HG02870 (cell line): ENCODE measurements at regions not wholly inside any gene's neighbourhood (a gene's known extent, or its start where the extent isn't known, plus 50 kb on each side); places are given as distances from the start of the nearest gene placed in this dataset.
"Not testable (repeated sequence)": the region's sequence is repeated elsewhere in the genome, so short reads cannot be mapped to it uniquely, and the experiment has no call there.

Experiments
- ATAC-seq: cut with Tn5 transposase; IDR thresholded peaks from one replicate; pipeline ENCODE4 v1.9.1; 2021; ENCODE audit warnings: mild to moderate bottlenecking, moderate library complexity; ENCODE audit not compliant: unreplicated experiment

GRCh38 chr1:206256935-206257334, 53.6 kb downstream of the SRGAP2 start:
- ATAC-seq, result peak; percentile 95

- not testable (repeated sequence) for ATAC-seq
Measured at GRCh38 chr1:206261473-206261872, 58.1 kb downstream of the SRGAP2 start.

DNA sequence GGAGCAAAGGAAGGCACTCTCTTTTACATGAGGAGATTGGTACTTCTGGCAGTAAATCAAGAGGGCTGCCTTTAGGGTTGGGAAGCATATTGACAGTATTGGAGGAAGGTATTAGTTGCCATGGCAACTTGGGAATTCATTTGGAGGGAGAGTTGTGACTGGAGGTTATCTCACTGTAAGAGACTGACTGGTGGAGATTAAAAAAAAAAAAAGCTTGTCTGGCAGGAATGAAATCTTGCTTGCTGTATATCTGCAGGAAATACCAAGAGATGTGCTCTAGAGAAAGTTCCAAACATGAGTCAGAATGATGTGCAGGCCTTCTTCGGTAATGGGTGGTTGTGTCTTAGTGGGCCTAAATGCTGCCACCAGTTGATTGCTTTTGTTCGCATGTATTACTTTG, 59.1 kb downstream of the SRGAP2 start:
- not testable (repeated sequence) for ATAC-seq

DNA sequence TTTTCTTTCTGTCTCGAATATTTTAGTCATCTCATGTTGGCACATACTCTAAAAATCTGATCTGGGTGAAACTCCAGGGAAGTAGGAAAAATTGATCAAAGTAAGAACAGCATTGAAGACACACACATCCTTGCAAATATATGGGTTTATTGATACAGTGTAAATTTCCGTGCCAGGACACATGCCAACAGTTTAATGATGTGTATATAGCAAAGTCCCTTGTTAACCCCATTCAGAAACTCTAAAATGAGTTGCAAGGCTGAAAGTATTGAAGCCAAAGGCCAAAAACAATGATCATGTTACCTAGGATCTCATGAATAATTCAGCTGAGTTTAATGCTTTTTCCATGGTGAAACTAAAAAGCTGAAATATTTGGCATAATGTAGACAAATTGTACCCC, 61.6 kb downstream of the SRGAP2 start:
- ATAC-seq, result not testable (repeated sequence)

GRCh38 chr1:206271153-206271552, 67.8 kb downstream of the SRGAP2 start:
- ATAC-seq, result not testable (repeated sequence)

DNA sequence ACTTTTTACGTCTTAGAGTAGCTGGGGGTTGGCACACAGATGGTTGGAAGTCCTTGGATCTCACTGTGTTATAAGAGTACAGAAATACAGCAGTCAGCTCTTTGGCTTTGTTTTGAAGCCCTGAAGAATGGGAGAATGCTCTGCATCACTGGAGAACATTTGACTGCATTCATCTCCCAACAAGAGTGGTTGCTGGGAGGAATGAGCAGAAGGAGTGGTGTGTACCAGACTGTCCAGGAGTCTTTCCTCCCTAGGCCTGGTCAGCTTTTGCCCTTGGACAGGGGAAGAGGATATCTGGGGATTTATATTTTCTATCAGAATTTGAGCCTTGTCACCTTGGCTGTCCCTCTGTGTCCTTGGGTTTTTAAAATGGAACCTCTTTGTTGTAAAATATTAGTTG, 69.8 kb downstream of the SRGAP2 start:
- ATAC-seq, result not testable (repeated sequence)

GRCh38 chr1:206276143-206276542, 72.8 kb downstream of the SRGAP2 start:
- ATAC-seq, result not testable (repeated sequence)

GRCh38 chr1:206278683-206279082, 75.3 kb downstream of the SRGAP2 start:
- not testable (repeated sequence) for ATAC-seq

- ATAC-seq, result not testable (repeated sequence)
Measured at GRCh38 chr1:206280683-206281082, 77.3 kb downstream of the SRGAP2 start.

DNA sequence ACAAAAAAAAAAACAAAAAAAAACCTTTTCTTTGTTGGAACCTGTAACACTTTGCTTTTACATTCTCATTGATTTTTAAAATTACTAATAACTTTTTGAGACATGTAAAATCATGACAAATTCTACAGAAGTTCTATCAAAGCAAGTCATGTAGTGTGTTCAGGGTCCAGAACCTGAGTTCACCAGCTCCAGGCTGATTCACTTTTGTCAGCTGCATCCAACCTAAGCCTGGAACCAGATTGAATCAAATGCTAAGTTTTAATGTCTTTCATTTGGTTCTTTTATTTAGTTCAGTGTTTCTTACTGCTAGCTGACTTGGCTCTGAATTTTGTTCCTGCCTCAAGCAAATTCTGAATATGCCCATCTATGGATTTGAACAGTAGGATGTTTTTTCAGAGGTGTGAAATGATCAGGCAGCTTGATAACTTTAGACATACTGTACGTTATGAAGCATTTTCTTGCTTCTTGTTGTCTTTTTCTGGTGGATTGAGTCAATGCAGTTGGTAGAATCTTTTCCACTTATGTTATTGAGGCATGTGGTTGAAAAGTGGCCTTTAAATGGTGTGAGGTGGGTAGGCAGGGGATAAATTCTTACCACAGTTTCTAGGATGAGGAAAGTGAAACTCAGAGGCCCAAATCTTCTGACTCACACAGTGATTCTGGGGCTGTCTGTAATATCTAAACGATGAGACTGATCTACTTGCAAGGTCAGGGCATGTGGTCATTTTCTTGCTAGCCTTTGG, 78.7 kb downstream of the SRGAP2 start:
- ATAC-seq, result peak; percentile 67

- not testable (repeated sequence) for ATAC-seq
Measured at GRCh38 chr1:206285024-206285960, 82.0 kb downstream of the SRGAP2 start.

DNA sequence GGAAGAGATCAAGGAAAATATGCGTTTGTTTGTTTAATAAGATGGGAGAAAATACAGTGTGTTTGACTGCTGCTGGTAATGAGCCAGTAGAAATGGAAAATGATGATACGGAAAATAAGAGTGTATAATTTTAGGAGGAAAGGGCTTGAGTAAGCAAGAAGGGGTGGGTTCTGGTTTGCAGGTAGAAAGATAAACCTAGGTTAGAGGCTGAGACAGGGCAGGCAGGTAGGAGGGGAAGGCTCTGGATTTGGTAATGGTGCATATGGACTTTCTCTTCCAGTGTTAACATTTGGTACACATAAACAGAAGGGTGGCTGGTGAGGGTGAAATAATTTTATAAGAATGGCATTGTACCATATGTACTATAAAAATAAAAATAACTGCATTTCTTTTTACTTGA, 84.4 kb downstream of the SRGAP2 start:
- ATAC-seq, result not testable (repeated sequence)

- not testable (repeated sequence) for ATAC-seq
Measured at GRCh38 chr1:206288453-206288852, 85.1 kb downstream of the SRGAP2 start.

DNA sequence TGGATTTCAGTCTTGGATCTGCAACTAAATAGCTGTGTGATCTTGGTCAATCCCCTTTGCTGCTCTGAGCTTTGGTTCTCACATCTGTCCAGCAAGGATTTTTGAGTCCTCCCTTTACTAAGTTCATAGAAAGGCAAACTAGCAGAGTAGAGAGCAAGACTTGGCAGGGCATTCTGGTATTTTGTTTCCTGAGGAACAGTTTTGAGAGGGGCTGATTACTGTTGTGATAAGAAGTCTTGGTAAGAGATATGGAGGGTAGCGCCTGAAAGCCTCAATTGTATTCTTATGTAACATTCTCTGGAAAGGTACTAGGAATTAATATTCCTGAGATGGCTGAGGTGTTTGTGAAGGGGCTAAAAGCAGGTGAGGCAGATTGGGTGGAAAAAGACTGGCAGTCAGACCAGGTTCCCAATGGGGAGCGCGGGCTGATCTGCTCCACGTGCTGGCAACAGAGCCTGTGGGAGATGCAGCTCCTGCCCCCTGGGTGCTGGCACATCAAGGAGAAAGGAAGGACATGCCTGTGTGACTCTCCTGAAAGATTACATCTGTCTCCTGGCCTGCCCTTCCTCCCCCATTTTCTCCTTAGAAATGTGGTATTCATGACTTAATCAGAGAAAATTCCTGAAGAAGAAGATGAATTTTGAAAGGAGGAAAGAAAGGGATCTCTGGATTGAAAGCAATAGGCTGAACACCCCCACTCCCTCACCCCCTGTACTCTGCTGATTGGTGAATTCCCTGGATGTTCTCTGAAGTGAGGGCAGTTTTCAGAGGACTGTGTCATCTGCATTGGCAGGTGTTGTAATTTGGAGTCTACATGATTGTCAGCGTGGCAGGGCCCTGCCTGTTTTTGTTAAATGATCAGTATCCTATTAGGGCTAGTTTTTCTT, 94.0 kb downstream of the SRGAP2 start:
- not testable (repeated sequence) for ATAC-seq

- ATAC-seq, result not testable (repeated sequence)
Measured at GRCh38 chr1:206298032-206298392, 94.7 kb downstream of the SRGAP2 start.

- ATAC-seq, result not testable (repeated sequence)
Measured at GRCh38 chr1:206299181-206299791, 95.9 kb downstream of the SRGAP2 start.

DNA sequence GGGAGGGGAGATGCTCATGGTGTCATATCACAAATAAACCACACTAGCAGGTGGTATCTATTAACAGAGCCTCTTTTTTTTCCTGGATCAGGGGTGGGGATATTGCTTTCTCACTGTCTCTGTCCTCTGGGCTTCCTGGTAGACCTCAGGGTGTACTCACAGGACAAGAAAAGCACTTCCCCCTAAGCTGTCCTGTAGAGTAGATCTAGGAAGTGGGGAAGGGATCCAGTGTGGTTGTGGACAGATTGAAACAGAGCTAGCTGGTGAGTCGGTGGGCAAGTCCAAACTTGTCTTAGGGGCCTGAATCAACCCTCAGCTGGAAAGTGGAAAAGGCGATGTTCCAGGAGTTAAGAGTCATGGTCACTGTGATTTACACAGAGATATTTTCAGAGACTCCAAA, 96.6 kb downstream of the SRGAP2 start:
- not testable (repeated sequence) for ATAC-seq

- ATAC-seq, result not testable (repeated sequence)
Measured at GRCh38 chr1:206302056-206302455, 98.7 kb downstream of the SRGAP2 start.

DNA sequence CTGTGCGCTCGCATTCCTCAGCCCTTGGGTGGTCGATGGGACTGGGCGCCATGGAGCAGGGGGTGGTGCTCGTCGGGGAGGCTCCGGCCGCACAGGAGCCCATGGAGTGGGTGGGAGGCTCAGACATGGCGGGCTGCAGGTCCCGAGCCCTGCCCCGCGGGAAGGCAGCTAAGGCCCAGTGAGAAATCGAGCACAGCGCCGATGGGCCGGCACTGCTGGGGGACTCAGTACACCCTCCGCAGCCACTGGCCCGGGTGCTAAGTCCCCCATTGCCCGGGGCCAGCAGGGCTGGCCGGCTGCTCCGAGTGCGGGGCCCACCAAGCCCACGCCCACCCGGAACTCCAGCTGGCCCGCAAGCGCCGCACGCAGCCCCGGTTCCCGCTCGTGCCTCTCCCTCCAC, 104.1 kb downstream of the SRGAP2 start:
- not testable (repeated sequence) for ATAC-seq

DNA sequence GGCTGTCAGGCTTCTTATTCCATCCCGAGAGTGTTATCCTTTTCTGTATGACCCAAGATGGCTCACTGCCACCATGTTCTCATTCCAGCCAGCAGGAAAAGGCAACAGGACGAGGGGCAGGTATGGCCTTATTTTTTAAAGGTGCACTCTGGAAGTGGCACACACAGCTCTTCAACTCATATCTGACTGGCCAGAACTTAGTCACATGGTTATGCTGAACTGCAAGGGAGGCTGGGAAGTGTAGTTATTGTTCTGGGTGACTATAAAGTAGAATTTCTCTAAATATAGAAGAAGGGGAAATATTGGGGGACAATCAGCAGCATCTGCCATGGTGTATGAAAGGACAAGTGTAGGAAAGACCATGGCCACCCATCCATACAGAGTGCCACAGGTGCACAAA, 107.6 kb downstream of the SRGAP2 start:
- ATAC-seq, result not testable (repeated sequence)
